ENCODE measurements at regions not wholly inside any gene's neighbourhood (a gene's known extent, or its start where the extent isn't known, plus 50 kb on each side); places are given as distances from the start of the nearest gene placed in this dataset.

DNA sequence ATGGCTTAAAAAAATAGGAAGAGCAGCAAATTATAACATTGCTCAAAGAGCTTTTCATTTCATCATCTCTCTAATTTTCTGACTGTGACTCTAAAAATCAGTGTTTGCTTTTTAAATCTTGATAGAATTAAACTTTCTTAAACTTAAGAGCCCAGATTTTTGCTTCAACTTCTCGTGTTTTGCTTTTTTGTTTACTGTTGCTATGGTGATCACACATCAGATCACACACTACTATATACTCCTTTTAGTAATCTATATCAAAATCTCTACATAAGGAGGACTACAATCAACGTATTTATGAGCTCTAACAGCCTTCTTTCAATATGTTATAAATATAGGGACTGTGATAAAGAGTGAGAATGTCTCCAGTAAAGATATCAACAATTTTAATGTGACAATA lies 537.3 kb downstream of the KCNT2 start:
- TF ChIP-seq, protein P1, sequence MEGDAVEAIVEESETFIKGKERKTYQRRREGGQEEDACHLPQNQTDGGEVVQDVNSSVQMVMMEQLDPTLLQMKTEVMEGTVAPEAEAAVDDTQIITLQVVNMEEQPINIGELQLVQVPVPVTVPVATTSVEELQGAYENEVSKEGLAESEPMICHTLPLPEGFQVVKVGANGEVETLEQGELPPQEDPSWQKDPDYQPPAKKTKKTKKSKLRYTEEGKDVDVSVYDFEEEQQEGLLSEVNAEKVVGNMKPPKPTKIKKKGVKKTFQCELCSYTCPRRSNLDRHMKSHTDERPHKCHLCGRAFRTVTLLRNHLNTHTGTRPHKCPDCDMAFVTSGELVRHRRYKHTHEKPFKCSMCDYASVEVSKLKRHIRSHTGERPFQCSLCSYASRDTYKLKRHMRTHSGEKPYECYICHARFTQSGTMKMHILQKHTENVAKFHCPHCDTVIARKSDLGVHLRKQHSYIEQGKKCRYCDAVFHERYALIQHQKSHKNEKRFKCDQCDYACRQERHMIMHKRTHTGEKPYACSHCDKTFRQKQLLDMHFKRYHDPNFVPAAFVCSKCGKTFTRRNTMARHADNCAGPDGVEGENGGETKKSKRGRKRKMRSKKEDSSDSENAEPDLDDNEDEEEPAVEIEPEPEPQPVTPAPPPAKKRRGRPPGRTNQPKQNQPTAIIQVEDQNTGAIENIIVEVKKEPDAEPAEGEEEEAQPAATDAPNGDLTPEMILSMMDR (IDR thresholded peaks at IDR 0.05; ENCODE audit: insufficient read depth, low read length) = no peak
- TF ChIP-seq, protein P2, sequence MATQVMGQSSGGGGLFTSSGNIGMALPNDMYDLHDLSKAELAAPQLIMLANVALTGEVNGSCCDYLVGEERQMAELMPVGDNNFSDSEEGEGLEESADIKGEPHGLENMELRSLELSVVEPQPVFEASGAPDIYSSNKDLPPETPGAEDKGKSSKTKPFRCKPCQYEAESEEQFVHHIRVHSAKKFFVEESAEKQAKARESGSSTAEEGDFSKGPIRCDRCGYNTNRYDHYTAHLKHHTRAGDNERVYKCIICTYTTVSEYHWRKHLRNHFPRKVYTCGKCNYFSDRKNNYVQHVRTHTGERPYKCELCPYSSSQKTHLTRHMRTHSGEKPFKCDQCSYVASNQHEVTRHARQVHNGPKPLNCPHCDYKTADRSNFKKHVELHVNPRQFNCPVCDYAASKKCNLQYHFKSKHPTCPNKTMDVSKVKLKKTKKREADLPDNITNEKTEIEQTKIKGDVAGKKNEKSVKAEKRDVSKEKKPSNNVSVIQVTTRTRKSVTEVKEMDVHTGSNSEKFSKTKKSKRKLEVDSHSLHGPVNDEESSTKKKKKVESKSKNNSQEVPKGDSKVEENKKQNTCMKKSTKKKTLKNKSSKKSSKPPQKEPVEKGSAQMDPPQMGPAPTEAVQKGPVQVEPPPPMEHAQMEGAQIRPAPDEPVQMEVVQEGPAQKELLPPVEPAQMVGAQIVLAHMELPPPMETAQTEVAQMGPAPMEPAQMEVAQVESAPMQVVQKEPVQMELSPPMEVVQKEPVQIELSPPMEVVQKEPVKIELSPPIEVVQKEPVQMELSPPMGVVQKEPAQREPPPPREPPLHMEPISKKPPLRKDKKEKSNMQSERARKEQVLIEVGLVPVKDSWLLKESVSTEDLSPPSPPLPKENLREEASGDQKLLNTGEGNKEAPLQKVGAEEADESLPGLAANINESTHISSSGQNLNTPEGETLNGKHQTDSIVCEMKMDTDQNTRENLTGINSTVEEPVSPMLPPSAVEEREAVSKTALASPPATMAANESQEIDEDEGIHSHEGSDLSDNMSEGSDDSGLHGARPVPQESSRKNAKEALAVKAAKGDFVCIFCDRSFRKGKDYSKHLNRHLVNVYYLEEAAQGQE (IDR thresholded peaks at IDR 0.05; ENCODE audit: insufficient replicate concordance, low read depth) = no peak
- TF ChIP-seq POLR2AphosphoS5 (IDR thresholded peaks at IDR 0.05; ENCODE audit: low read depth) (no peak), GABPA (IDR thresholded peaks at IDR 0.05; ENCODE audit: low read depth) (no peak)

Measured in HL-60 (cell line).